ENCODE measurements at regions not wholly inside any gene's neighbourhood (a gene's known extent, or its start where the extent isn't known, plus 50 kb on each side); places are given as distances from the start of the nearest gene placed in this dataset.

DNA sequence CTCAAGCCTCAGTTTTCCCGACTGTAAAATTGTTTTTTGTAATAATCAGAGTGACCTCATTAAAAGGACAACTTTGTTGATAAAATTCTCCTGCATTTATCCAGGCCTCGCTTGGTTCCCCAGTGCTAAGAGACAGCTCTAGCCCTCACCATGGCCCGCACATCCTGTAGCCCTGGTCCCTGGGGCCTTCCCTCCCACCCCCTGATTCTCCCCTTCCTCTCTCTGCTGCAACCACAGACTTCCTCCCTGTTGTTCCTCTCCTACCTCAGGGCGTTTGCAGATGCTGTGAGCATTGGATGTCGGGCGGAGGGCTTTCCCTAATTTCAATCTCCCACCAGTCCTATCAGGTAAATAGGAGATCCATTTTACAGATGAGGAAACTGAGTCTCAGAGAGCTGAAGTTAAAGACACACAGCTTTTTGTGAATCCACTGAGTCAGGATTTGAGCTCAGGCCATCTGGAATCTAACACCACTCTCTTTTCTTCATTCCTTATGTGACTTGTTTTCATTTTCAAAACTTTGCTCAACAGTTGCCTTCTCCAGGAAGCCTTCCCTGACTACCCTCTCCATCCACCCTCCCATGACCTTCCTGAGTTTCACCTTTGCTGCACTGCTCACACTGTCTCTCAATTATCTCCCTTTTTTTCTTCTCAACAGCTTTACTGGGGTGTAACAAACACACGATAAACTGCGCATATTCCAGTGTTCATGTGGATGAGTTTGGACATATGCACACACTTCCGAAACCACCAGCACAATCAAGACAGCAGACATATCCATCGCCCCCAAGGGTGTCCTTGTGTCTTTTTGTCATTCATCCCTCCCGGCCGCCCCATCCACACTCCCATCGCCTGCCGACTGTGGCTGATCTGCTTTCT, 107.1 kb downstream of the CEBPB start (continued):
- TF ChIP-seq, protein P1, sequence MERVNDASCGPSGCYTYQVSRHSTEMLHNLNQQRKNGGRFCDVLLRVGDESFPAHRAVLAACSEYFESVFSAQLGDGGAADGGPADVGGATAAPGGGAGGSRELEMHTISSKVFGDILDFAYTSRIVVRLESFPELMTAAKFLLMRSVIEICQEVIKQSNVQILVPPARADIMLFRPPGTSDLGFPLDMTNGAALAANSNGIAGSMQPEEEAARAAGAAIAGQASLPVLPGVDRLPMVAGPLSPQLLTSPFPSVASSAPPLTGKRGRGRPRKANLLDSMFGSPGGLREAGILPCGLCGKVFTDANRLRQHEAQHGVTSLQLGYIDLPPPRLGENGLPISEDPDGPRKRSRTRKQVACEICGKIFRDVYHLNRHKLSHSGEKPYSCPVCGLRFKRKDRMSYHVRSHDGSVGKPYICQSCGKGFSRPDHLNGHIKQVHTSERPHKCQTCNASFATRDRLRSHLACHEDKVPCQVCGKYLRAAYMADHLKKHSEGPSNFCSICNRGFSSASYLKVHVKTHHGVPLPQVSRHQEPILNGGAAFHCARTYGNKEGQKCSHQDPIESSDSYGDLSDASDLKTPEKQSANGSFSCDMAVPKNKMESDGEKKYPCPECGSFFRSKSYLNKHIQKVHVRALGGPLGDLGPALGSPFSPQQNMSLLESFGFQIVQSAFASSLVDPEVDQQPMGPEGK (CRISPR knock-in tag; IDR thresholded peaks at IDR 0.05; ENCODE audit: borderline replicate concordance): no peak

DNA sequence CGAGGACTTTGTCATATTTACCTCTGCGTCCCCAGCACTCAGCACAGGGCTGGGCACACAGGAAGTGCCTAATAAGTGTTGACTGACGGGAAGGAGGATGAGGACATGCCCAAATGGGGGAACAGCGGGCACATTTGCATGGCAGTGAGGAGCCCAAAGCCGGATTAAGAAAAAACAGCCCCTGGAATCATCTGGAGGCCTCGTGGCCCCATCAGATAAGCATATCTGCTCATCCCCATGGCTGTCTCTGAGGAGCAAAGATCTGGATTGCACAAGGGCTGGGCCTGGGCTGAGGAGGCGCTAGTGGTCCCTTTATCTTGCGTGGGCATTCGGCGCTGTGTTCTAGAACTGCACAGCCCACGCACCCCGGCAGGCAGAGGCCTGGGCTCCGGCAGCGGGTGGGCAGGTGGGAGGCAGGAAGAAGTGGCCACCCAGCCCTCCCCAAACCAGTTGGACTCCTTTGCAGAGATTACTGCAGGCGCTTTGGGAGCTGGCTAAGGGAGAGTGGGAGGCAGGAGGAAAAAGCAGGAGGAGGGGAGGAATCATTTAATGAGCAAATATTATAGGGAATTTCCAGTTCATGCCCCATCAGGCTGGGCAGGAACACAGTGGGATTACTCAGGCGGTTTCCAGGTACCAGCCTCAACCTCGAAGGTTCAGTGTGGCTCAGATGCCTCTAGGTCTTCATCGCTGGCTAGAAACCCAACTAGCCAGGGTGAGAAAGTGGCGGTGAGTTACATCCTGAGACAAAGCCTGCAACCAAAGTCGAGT, 108.1 kb downstream of the CEBPB start:
- no peak for ATAC-seq
- TF ChIP-seq, protein P2, sequence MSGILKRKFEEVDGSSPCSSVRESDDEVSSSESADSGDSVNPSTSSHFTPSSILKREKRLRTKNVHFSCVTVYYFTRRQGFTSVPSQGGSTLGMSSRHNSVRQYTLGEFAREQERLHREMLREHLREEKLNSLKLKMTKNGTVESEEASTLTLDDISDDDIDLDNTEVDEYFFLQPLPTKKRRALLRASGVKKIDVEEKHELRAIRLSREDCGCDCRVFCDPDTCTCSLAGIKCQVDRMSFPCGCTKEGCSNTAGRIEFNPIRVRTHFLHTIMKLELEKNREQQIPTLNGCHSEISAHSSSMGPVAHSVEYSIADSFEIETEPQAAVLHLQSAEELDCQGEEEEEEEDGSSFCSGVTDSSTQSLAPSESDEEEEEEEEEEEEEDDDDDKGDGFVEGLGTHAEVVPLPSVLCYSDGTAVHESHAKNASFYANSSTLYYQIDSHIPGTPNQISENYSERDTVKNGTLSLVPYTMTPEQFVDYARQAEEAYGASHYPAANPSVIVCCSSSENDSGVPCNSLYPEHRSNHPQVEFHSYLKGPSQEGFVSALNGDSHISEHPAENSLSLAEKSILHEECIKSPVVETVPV (CRISPR knock-in tag; IDR thresholded peaks at IDR 0.05): no peak
- TF ChIP-seq ESRRG (CRISPR knock-in tag; IDR thresholded peaks at IDR 0.05) (no peak), ZNF70 (CRISPR knock-in tag; IDR thresholded peaks at IDR 0.05) (no peak), GLIS3 (CRISPR knock-in tag; IDR thresholded peaks at IDR 0.05) (no peak), TOX (CRISPR knock-in tag; IDR thresholded peaks at IDR 0.05; ENCODE audit: borderline replicate concordance) (no peak), PPARA (CRISPR knock-in tag; IDR thresholded peaks at IDR 0.05; ENCODE audit: borderline replicate concordance) (no peak), OSR1 (CRISPR knock-in tag; IDR thresholded peaks at IDR 0.05) (no peak)
- TF ChIP-seq, protein P3, sequence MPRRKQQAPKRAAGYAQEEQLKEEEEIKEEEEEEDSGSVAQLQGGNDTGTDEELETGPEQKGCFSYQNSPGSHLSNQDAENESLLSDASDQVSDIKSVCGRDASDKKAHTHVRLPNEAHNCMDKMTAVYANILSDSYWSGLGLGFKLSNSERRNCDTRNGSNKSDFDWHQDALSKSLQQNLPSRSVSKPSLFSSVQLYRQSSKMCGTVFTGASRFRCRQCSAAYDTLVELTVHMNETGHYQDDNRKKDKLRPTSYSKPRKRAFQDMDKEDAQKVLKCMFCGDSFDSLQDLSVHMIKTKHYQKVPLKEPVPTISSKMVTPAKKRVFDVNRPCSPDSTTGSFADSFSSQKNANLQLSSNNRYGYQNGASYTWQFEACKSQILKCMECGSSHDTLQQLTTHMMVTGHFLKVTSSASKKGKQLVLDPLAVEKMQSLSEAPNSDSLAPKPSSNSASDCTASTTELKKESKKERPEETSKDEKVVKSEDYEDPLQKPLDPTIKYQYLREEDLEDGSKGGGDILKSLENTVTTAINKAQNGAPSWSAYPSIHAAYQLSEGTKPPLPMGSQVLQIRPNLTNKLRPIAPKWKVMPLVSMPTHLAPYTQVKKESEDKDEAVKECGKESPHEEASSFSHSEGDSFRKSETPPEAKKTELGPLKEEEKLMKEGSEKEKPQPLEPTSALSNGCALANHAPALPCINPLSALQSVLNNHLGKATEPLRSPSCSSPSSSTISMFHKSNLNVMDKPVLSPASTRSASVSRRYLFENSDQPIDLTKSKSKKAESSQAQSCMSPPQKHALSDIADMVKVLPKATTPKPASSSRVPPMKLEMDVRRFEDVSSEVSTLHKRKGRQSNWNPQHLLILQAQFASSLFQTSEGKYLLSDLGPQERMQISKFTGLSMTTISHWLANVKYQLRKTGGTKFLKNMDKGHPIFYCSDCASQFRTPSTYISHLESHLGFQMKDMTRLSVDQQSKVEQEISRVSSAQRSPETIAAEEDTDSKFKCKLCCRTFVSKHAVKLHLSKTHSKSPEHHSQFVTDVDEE (CRISPR knock-in tag; IDR thresholded peaks at IDR 0.05): no peak
- TF ChIP-seq, protein P1 (CRISPR knock-in tag; IDR thresholded peaks at IDR 0.05; ENCODE audit: borderline replicate concordance): no peak

GRCh38 chr20:50299325-50299629, 108.6 kb downstream of the CEBPB start:
- no peak for TF ChIP-seq ZNF70 (CRISPR knock-in tag; IDR thresholded peaks at IDR 0.05)
- no peak for TF ChIP-seq ZFP30 (CRISPR knock-in tag; IDR thresholded peaks at IDR 0.05)
- TF ChIP-seq TCF4 (CRISPR knock-in tag; IDR thresholded peaks at IDR 0.05; ENCODE audit: borderline replicate concordance): no peak
- no peak for TF ChIP-seq ZNF565 (CRISPR knock-in tag; conservative IDR thresholded peaks at IDR 0.05; ENCODE audit: low read depth)
- no peak for TF ChIP-seq PPARA (CRISPR knock-in tag; IDR thresholded peaks at IDR 0.05; ENCODE audit: borderline replicate concordance)
- TF ChIP-seq, protein P1 (CRISPR knock-in tag; IDR thresholded peaks at IDR 0.05; ENCODE audit: borderline replicate concordance): no peak
- TF ChIP-seq, protein P2 (CRISPR knock-in tag; IDR thresholded peaks at IDR 0.05): no peak
- TF ChIP-seq ARNTL (CRISPR knock-in tag; IDR thresholded peaks at IDR 0.05; ENCODE audit: borderline replicate concordance, low read depth): no peak
- no peak for TF ChIP-seq ZFP3 (CRISPR knock-in tag; IDR thresholded peaks at IDR 0.05)
- no peak for TF ChIP-seq ISL1 (CRISPR knock-in tag; IDR thresholded peaks at IDR 0.05)
- TF ChIP-seq OSR1 (CRISPR knock-in tag; IDR thresholded peaks at IDR 0.05): no peak
- no peak for TF ChIP-seq GLIS3 (CRISPR knock-in tag; IDR thresholded peaks at IDR 0.05)
- TF ChIP-seq, protein P4, sequence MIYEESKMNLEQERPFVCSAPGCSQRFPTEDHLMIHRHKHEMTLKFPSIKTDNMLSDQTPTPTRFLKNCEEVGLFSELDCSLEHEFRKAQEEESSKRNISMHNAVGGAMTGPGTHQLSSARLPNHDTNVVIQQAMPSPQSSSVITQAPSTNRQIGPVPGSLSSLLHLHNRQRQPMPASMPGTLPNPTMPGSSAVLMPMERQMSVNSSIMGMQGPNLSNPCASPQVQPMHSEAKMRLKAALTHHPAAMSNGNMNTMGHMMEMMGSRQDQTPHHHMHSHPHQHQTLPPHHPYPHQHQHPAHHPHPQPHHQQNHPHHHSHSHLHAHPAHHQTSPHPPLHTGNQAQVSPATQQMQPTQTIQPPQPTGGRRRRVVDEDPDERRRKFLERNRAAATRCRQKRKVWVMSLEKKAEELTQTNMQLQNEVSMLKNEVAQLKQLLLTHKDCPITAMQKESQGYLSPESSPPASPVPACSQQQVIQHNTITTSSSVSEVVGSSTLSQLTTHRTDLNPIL (CRISPR knock-in tag; IDR thresholded peaks at IDR 0.05; ENCODE audit: low read depth): no peak
- no peak for TF ChIP-seq TOX (CRISPR knock-in tag; IDR thresholded peaks at IDR 0.05; ENCODE audit: borderline replicate concordance)
- no peak for TF ChIP-seq SNAI2 (CRISPR knock-in tag; IDR thresholded peaks at IDR 0.05)
- ATAC-seq: no peak

All from SK-N-SH treated with all-trans-retinoic acid at 6 μM for 48 hours (cell line).